Transverse colon (tissue), 4 donors: ENCODE measurements at regions not wholly inside any gene's neighbourhood (a gene's known extent, or its start where the extent isn't known, plus 50 kb on each side); places are given as distances from the start of the nearest gene placed in this dataset.

ENCODE experiments used
- CTCF ChIP-seq, 5 experiments: fragments of 200-600 bp in 3 of 5; fragments of 450-650 bp in 2 of 5; sonication (generic) in 3 of 5; IDR thresholded peaks; 1 replicate in 2 of 5; 2 replicates in 3 of 5; pipeline ENCODE4 v1.5.1; 2016 to 2017; ENCODE audit warnings: antibody characterized with exemption in 5 of 5, inconsistent platforms in 3 of 5, mild to moderate bottlenecking in 2 of 5, moderate library complexity in 1 of 5
- EP300 ChIP-seq: sonication (generic); formaldehyde crosslinking; IDR thresholded peaks from one replicate; pipeline ENCODE4 v1.6.1; 2017; ENCODE audit warnings: antibody characterized with exemption, low read depth
- POLR2A ChIP-seq: fragments of 450-650 bp; IDR thresholded peaks from one replicate; pipeline ENCODE4 v1.6.1; 2016; ENCODE audit warnings: antibody characterized with exemption, mild to moderate bottlenecking, moderate library complexity
- POLR2AphosphoS5 ChIP-seq, 3 donors: sonication (generic); formaldehyde crosslinking; IDR thresholded peaks; one replicate each; pipeline ENCODE4 v1.6.1; 2016; ENCODE audit warnings: antibody characterized with exemption in 3 of 3

- no peak for TF ChIP-seq CTCF (IDR thresholded peaks at IDR 0.05)
- TF ChIP-seq POLR2AphosphoS5 (IDR thresholded peaks at IDR 0.05): no peak
- no peak for TF ChIP-seq EP300
- no peak for TF ChIP-seq POLR2A
Observed at GRCh38 chr3:44159696-44160300, 81.9 kb upstream of the TOPAZ1 start.
